WTC11 (cell line): ENCODE measurements at regions not wholly inside any gene's neighbourhood (a gene's known extent, or its start where the extent isn't known, plus 50 kb on each side); places are given as distances from the start of the nearest gene placed in this dataset.

ENCODE experiments used
- CREB1 ChIP-seq: sonication (generic); formaldehyde crosslinking; IDR thresholded peaks from 2 replicates; pipeline ENCODE4 v1.8.0; 2023; ENCODE audit warnings: mild to moderate bottlenecking, missing genetic modification reagents
- CREM ChIP-seq: sonication (generic); formaldehyde crosslinking; IDR thresholded peaks from 2 replicates; pipeline ENCODE4 v1.8.1; 2022; ENCODE audit warnings: mild to moderate bottlenecking, missing genetic modification reagents, moderate library complexity
- ESRRA ChIP-seq: sonication (generic); formaldehyde crosslinking; IDR thresholded peaks from 2 replicates; pipeline ENCODE4 v1.8.1; 2022; ENCODE audit warnings: mild to moderate bottlenecking, missing genetic modification reagents, borderline replicate concordance
- NFE2L1 ChIP-seq: sonication (generic); formaldehyde crosslinking; IDR thresholded peaks from 2 replicates; pipeline ENCODE4 v1.8.1; 2023; ENCODE audit warnings: missing genetic modification reagents
- PRRX2 ChIP-seq: fragments of 250-450 bp; sonication (Bioruptor Pico); IDR thresholded peaks from 2 replicates; pipeline ENCODE4 v1.8.0; 2021; ENCODE audit warnings: mild to moderate bottlenecking
- RELA ChIP-seq: sonication (generic); formaldehyde crosslinking; IDR thresholded peaks from 2 replicates; pipeline ENCODE4 v1.8.1; 2022; ENCODE audit warnings: missing genetic modification reagents, mild to moderate bottlenecking, borderline replicate concordance
- TF ChIP-seq, protein P1 (sequence below): fragments of 200-600 bp; IDR thresholded peaks from 2 replicates; pipeline ENCODE4 v1.8.0; 2022; ENCODE audit warnings: antibody characterized with exemption
- TF ChIP-seq, protein P2 (sequence below): sonication (generic); formaldehyde crosslinking; IDR thresholded peaks from 2 replicates; pipeline ENCODE4 v1.8.1; 2022; ENCODE audit warnings: low read depth, missing genetic modification reagents, borderline replicate concordance
- TF ChIP-seq, protein P3 (sequence below): sonication (generic); formaldehyde crosslinking; IDR thresholded peaks from 2 replicates; pipeline ENCODE4 v1.8.0; 2022; ENCODE audit warnings: mild to moderate bottlenecking, missing genetic modification reagents
- TF ChIP-seq, protein P4 (sequence below): sonication (generic); formaldehyde crosslinking; IDR thresholded peaks from 2 replicates; pipeline ENCODE4 v1.8.0; 2022; ENCODE audit warnings: mild to moderate bottlenecking, missing genetic modification reagents
- TF ChIP-seq, protein P5 (sequence below): sonication (generic); formaldehyde crosslinking; IDR thresholded peaks from 2 replicates; pipeline ENCODE4 v1.8.0; 2022; ENCODE audit warnings: missing genetic modification reagents

DNA sequence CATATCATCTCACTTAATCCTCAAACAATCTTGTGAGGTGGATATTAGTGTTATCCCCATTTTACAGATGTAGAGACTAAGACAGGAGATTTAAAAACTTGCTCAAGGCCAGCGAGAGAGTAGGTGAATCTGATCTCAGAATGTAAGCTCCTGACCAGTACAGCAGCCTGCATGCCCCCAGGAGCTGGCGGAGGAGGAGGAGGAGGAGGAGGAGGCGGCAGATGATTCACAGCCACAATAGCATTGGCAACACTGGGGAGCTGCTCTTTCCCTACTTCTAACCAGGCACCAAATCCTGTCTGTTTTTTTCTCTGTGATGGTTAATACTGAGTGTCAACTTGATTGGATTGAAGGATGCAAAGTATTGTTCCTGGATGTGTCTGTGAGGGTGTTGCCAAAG lies 243.2 kb downstream of the ATG4C start:
- TF ChIP-seq RELA (CRISPR knock-in tag), result no peak
- TF ChIP-seq ESRRA (CRISPR knock-in tag), result no peak
- TF ChIP-seq, protein P1, sequence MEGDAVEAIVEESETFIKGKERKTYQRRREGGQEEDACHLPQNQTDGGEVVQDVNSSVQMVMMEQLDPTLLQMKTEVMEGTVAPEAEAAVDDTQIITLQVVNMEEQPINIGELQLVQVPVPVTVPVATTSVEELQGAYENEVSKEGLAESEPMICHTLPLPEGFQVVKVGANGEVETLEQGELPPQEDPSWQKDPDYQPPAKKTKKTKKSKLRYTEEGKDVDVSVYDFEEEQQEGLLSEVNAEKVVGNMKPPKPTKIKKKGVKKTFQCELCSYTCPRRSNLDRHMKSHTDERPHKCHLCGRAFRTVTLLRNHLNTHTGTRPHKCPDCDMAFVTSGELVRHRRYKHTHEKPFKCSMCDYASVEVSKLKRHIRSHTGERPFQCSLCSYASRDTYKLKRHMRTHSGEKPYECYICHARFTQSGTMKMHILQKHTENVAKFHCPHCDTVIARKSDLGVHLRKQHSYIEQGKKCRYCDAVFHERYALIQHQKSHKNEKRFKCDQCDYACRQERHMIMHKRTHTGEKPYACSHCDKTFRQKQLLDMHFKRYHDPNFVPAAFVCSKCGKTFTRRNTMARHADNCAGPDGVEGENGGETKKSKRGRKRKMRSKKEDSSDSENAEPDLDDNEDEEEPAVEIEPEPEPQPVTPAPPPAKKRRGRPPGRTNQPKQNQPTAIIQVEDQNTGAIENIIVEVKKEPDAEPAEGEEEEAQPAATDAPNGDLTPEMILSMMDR, result no peak
- TF ChIP-seq, protein P2, sequence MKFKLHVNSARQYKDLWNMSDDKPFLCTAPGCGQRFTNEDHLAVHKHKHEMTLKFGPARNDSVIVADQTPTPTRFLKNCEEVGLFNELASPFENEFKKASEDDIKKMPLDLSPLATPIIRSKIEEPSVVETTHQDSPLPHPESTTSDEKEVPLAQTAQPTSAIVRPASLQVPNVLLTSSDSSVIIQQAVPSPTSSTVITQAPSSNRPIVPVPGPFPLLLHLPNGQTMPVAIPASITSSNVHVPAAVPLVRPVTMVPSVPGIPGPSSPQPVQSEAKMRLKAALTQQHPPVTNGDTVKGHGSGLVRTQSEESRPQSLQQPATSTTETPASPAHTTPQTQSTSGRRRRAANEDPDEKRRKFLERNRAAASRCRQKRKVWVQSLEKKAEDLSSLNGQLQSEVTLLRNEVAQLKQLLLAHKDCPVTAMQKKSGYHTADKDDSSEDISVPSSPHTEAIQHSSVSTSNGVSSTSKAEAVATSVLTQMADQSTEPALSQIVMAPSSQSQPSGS (CRISPR knock-in tag), result no peak
- no peak for TF ChIP-seq CREM (CRISPR knock-in tag)
- TF ChIP-seq, protein P3, sequence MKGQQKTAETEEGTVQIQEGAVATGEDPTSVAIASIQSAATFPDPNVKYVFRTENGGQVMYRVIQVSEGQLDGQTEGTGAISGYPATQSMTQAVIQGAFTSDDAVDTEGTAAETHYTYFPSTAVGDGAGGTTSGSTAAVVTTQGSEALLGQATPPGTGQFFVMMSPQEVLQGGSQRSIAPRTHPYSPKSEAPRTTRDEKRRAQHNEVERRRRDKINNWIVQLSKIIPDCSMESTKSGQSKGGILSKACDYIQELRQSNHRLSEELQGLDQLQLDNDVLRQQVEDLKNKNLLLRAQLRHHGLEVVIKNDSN (CRISPR knock-in tag), result no peak
- TF ChIP-seq PRRX2 (CRISPR knock-in tag), result no peak
- TF ChIP-seq, protein P4, sequence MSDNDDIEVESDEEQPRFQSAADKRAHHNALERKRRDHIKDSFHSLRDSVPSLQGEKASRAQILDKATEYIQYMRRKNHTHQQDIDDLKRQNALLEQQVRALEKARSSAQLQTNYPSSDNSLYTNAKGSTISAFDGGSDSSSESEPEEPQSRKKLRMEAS, result no peak
- no peak for TF ChIP-seq CREB1 (CRISPR knock-in tag)
- no peak for TF ChIP-seq NFE2L1 (CRISPR knock-in tag)
- TF ChIP-seq, protein P5, sequence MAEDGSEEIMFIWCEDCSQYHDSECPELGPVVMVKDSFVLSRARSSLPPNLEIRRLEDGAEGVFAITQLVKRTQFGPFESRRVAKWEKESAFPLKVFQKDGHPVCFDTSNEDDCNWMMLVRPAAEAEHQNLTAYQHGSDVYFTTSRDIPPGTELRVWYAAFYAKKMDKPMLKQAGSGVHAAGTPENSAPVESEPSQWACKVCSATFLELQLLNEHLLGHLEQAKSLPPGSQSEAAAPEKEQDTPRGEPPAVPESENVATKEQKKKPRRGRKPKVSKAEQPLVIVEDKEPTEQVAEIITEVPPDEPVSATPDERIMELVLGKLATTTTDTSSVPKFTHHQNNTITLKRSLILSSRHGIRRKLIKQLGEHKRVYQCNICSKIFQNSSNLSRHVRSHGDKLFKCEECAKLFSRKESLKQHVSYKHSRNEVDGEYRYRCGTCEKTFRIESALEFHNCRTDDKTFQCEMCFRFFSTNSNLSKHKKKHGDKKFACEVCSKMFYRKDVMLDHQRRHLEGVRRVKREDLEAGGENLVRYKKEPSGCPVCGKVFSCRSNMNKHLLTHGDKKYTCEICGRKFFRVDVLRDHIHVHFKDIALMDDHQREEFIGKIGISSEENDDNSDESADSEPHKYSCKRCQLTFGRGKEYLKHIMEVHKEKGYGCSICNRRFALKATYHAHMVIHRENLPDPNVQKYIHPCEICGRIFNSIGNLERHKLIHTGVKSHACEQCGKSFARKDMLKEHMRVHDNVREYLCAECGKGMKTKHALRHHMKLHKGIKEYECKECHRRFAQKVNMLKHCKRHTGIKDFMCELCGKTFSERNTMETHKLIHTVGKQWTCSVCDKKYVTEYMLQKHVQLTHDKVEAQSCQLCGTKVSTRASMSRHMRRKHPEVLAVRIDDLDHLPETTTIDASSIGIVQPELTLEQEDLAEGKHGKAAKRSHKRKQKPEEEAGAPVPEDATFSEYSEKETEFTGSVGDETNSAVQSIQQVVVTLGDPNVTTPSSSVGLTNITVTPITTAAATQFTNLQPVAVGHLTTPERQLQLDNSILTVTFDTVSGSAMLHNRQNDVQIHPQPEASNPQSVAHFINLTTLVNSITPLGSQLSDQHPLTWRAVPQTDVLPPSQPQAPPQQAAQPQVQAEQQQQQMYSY, result no peak
